WTC11 (cell line): ENCODE measurements at regions not wholly inside any gene's neighbourhood (a gene's known extent, or its start where the extent isn't known, plus 50 kb on each side); places are given as distances from the start of the nearest gene placed in this dataset.

ENCODE experiments used
- ATAC-seq: fragments of 200-7000 bp; cut with Tn5 transposase; 2 replicates; pipeline ENCODE4 v1.10.0; 2021; ENCODE audit warnings: mild to moderate bottlenecking, moderate library complexity
- CTCF ChIA-PET: fragments of 300-600 bp; sonication (Branson Sonifier 250); formaldehyde crosslinking; loops from one replicate; lab custom pipeline; 2021; ENCODE audit warnings: antibody characterized with exemption; lab: Charles Lee
- POLR2A ChIA-PET: fragments of 350-600 bp; sonication (Branson Sonifier 250); formaldehyde crosslinking; loops from one replicate; lab custom pipeline; 2021; ENCODE audit warnings: antibody characterized with exemption; lab: Charles Lee
- DNase-seq: peaks from one replicate; pipeline ENCODE4 v3.0.0; 2021; ENCODE audit warnings: low spot score
- H3K27ac Mint-ChIP-seq: 2 replicates; pipeline ENCODE4 v1.8.0; 2021; ENCODE audit warnings: mixed read lengths
- H3K27me3 Mint-ChIP-seq: 2 replicates; pipeline ENCODE4 v1.8.0; 2021; ENCODE audit warnings: low read depth, mild to moderate bottlenecking, moderate library complexity, mixed read lengths
- H3K36me3 Mint-ChIP-seq: 2 replicates; pipeline ENCODE4 v1.8.0; 2021; ENCODE audit warnings: mixed read lengths
- H3K4me1 Mint-ChIP-seq: 2 replicates; pipeline ENCODE4 v1.8.0; 2022; ENCODE audit warnings: mixed read lengths
- H3K4me3 Mint-ChIP-seq: 2 replicates; pipeline ENCODE4 v1.8.0; 2021; ENCODE audit warnings: mild to moderate bottlenecking, moderate library complexity, mixed read lengths
- H3K9me3 Mint-ChIP-seq: 2 replicates; pipeline ENCODE4 v1.8.0; 2021; ENCODE audit warnings: mixed read lengths
- ATF1 ChIP-seq: sonication (generic); formaldehyde crosslinking; IDR thresholded peaks from 2 replicates; pipeline ENCODE4 v1.8.1; 2023; ENCODE audit warnings: mild to moderate bottlenecking, moderate library complexity, missing genetic modification reagents
- ATF6 ChIP-seq: sonication (generic); formaldehyde crosslinking; IDR thresholded peaks from 2 replicates; pipeline ENCODE4 v1.8.1; 2023; ENCODE audit warnings: mild to moderate bottlenecking, missing genetic modification reagents
- NFYB ChIP-seq: sonication (generic); formaldehyde crosslinking; conservative IDR thresholded peaks from 2 replicates; pipeline ENCODE4 v1.8.0; 2022; ENCODE audit warnings: low read depth, missing genetic modification reagents
- NR2C2 ChIP-seq: sonication (generic); formaldehyde crosslinking; IDR thresholded peaks from 2 replicates; pipeline ENCODE4 v1.8.0; 2022; ENCODE audit warnings: mild to moderate bottlenecking, missing genetic modification reagents
- NR3C1 ChIP-seq: sonication (generic); formaldehyde crosslinking; conservative IDR thresholded peaks from 2 replicates; pipeline ENCODE4 v1.8.1; 2023; ENCODE audit warnings: low read depth, mild to moderate bottlenecking, missing genetic modification reagents
- SMAD3 ChIP-seq: sonication (generic); formaldehyde crosslinking; IDR thresholded peaks from 2 replicates; pipeline ENCODE4 v1.8.0; 2022; ENCODE audit warnings: missing genetic modification reagents, mild to moderate bottlenecking, borderline replicate concordance
- ZBTB43 ChIP-seq: sonication (generic); formaldehyde crosslinking; IDR thresholded peaks from 2 replicates; pipeline ENCODE4 v1.8.1; 2023; ENCODE audit warnings: mild to moderate bottlenecking, missing genetic modification reagents
- ZNF263 ChIP-seq: sonication (generic); formaldehyde crosslinking; IDR thresholded peaks from 2 replicates; pipeline ENCODE4 v1.8.1; 2022; ENCODE audit warnings: low read depth, mild to moderate bottlenecking, moderate library complexity, missing genetic modification reagents
- ZNF423 ChIP-seq: fragments of 250-450 bp; sonication (Bioruptor Pico); IDR thresholded peaks from 2 replicates; pipeline ENCODE4 v2.1.2; 2022; ENCODE audit warnings: mild to moderate bottlenecking, moderate library complexity
- ZNF532 ChIP-seq: fragments of 250-450 bp; sonication (Bioruptor Pico); IDR thresholded peaks from 2 replicates; pipeline ENCODE4 v1.9.0; 2021; ENCODE audit warnings: mild to moderate bottlenecking, borderline replicate concordance
- TF ChIP-seq, protein P1 (sequence below): sonication (generic); formaldehyde crosslinking; IDR thresholded peaks from 2 replicates; pipeline ENCODE4 v1.8.1; 2022; ENCODE audit warnings: mild to moderate bottlenecking, missing genetic modification reagents, moderate library complexity, borderline replicate concordance

- H3K27ac Mint-ChIP-seq = no peak overlapping the region
- ChIA-PET CTCF (no interaction called here), POLR2A (no interaction called here)
- DNase-seq (no peak), ATAC-seq (no peak)
- no peak overlapping the region for H3K4me3 Mint-ChIP-seq
- H3K9me3 Mint-ChIP-seq = peaks cover 7% of the 10 kb centered on the region
- no peaks in the 10 kb centered on the region for H3K27me3 Mint-ChIP-seq
- H3K36me3 Mint-ChIP-seq = no peaks in the 10 kb centered on the region
- peaks cover 51% of the 10 kb centered on the region for H3K4me1 Mint-ChIP-seq
- TF ChIP-seq ZNF423 (CRISPR knock-in tag) = no peak
Observed at GRCh38 chr2:59884166-59884565, 669.3 kb downstream of the BCL11A start.

DNA sequence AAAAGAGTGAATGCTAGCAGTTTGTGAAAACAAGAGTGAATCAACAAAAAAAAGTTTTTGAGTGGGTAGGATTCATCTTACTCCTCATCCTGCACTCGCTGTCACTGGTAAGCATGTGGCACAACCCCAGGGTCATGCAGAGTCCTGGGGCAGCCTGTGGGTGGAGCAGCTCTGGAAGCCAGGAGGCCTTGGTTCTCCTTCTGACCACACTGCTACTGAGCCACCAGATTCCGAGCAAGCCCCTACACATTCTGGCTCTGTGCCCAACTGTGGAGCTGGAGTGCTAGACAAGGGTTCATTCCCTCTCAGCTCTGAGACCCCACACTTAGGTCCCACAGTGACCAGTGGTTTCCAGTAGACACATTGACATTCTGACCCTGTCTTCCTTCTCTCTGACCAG lies 670.6 kb downstream of the BCL11A start:
- CTCF ChIA-PET = no interaction called here
- H3K27me3 Mint-ChIP-seq = no peaks in the 10 kb centered on the region
- no peak for DNase-seq

More for the DNA sequence above, 670.6 kb downstream of the BCL11A start:
- Mint-ChIP-seq H3K27ac (no peak overlapping the region), H3K4me3 (no peak overlapping the region), H3K9me3 (peaks cover 7% of the 10 kb centered on the region), H3K4me1 (peaks cover 39% of the 10 kb centered on the region), H3K36me3 (no peaks in the 10 kb centered on the region)
- no peak for ATAC-seq
- POLR2A ChIA-PET = no interaction called here
- TF ChIP-seq ATF6 (no peak), NR2C2 (CRISPR knock-in tag) (no peak), ZNF263 (CRISPR knock-in tag) (no peak), ATF1 (CRISPR knock-in tag) (no peak), NR3C1 (CRISPR knock-in tag) (no peak), ZNF532 (CRISPR knock-in tag) (no peak), NFYB (no peak), ZBTB43 (CRISPR knock-in tag) (no peak), SMAD3 (CRISPR knock-in tag) (no peak)
- TF ChIP-seq, protein P1, sequence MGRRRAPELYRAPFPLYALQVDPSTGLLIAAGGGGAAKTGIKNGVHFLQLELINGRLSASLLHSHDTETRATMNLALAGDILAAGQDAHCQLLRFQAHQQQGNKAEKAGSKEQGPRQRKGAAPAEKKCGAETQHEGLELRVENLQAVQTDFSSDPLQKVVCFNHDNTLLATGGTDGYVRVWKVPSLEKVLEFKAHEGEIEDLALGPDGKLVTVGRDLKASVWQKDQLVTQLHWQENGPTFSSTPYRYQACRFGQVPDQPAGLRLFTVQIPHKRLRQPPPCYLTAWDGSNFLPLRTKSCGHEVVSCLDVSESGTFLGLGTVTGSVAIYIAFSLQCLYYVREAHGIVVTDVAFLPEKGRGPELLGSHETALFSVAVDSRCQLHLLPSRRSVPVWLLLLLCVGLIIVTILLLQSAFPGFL = no peak
